Stimulated activated CD4-positive, alpha-beta T cell treated with anti-CD3 and anti-CD28 coated beads, Interleukin-1b, Interleukin-23, amount 100 ng/mL, for 48 hours (primary cell): ENCODE measurements at regions not wholly inside any gene's neighbourhood (a gene's known extent, or its start where the extent isn't known, plus 50 kb on each side); places are given as distances from the start of the nearest gene placed in this dataset.

Experiments used
- DNase-seq: peaks from one replicate; pipeline ENCODE4 v3.0.0-alpha.2; 2020

DNA sequence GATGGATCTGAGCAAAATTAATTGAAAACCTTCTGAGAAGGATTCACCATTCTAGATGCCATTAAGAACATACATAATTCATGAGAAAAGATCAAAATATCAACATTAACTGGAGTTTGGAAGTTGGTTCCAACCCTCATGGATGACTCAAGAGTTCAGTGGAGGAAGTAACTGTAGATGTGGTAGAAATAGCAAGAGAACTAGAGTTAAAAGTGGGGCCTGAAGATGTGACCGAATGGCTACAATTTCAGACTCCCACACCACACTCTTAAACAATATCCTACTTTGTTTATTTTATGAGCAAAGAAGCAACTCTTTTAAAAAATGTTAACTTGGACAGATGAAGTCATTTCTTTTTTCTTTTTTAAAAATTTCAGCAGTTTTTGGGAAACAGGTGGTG, 354.3 kb downstream of the KLF12 start:
- DNase-seq = no peak

- no peak for DNase-seq
Observed at GRCh38 chr13:73778242-73778864, 355.9 kb downstream of the KLF12 start.

DNA sequence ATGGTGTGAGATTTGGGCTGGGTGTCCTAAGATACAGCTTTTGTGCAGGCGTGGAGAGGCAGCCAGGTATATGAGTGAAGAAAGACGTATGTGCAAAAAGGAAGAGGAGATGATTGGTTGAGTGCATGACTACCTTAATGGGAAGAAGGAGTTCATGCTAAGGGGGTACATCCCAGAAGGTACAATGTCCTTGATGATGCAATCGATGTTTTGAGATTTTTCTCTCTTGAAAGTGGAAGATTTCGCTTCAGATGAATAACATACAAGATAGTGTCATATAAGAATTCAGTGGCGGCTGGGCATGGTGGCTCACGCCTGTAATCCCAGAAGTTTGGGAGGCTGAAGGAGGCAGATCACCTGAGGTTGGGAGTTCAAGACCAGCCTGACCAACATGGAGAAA, 357.1 kb downstream of the KLF12 start:
- no peak for DNase-seq

GRCh38 chr13:73776151-73776785, 357.9 kb downstream of the KLF12 start:
- DNase-seq = no peak

GRCh38 chr13:73773168-73773549, 361.0 kb downstream of the KLF12 start:
- no peak for DNase-seq

- no peak for DNase-seq
Observed at GRCh38 chr13:73772449-73773167, 361.6 kb downstream of the KLF12 start.

DNA sequence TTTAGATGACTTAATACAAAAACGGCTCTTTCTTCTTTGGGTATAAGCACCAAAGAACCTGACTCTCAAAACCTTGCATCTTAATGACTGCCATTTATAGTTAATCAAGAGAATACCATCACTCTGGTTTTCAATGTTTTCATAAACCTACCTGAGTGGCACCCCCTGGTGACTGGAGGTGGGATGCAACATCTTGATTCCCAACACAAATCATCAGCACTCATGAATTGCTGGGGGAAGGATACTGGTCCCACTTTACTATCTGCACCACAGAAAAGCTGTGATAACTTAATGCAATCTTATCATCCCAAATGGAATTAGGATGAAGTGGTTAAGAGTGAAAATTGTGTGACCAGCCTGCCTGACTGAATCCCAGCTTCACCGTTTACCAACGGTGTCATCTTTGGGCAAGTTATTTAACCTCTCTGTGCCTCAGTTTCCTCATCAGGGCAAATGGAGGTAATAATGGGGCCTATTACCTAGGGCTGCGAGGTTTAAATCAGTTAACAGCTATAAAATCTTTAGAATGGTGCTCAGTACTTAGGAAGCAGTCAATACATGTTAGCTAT, 366.4 kb downstream of the KLF12 start:
- peak; percentile 15 for DNase-seq

DNA sequence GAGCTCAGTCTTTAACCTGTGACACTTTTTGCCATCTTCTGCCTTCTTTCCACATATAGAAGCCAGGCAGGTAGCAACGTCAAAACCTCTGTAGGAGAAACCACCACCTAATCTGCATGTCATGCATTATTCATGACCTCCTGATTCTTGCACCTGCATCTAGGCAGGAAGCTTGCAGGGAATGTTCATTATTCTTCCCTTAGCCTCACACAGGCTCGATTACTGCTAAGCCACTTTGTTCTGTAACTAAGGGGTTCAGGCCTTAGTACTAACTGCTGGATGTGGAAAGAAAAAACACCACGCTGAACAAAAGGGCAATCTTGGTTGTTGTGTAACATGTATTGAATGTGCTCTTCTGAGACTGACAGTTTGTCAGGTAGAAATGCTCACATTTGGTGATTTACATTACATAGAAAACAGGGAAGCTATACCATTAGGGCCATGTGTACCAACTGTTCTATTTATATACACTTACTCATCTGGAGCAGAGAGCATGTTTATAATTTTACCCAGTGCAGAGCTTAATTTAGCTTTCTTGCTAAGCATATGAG, 366.9 kb downstream of the KLF12 start:
- DNase-seq = no peak

GRCh38 chr13:73765651-73766384, 368.4 kb downstream of the KLF12 start:
- DNase-seq = peak; percentile 74

- no peak for DNase-seq
Observed at GRCh38 chr13:73759434-73759833, 374.8 kb downstream of the KLF12 start.

DNA sequence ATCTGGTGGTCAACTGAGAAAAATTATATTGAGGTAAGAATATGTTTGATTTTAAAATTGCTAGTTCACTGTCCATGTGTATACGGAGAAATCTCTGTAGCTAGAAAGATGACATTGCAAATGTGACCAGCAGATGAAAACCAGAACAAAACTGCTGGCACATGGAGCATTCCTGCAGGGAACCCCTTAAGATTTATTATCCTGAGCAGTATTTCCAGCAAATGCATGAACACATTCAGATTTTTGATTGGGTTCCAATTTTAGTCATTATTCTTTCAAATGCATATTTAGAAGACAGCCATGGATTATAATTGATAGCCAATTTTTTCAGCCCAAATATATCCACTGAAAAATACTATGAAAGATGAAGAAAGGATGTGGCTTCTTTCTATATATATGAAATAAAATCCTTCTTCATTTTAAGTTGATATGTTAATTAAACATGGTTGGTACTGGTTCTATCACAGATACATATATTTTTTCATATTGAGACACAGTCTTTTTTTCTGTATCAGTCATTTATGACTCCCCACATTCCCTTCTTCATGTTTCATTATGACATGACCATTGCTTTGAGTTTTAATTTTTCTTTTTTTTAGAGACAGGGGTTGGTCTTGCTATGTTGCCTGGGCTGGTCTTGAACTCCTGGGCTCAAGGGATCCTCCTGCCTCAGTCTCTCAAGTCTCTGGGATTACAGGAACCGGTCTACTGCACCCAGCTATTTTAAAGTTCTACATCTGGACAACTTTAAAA, 376.5 kb downstream of the KLF12 start:
- DNase-seq = no peak

DNA sequence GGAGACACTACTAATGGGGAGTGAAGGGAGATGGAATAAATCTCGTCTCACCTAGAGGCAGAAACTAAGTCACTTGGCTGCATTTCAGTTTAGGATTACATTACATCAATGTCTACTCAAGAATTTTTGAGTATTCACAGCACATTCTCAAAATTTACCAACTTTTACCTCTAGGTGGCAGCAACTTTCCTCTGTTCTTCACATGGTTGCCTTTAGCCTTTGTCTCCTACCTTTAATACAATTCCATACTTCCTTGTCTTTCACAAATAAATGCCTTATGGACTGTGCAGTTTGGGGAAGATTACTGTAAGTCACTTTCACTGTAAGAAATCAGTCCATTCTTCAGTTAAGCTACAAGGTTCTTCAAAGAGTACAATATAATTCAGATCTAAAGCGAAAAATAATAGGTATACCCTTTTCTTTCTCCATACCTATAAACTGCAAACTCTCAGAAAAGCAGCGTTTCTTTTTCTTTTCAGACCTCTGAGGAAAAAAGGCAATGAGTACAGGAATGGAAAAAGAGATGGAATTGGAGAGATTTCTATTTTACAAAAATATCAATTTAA, 379.4 kb downstream of the KLF12 start:
- no peak for DNase-seq

- no peak for DNase-seq
Observed at GRCh38 chr13:73754241-73754640, 380.0 kb downstream of the KLF12 start.

DNA sequence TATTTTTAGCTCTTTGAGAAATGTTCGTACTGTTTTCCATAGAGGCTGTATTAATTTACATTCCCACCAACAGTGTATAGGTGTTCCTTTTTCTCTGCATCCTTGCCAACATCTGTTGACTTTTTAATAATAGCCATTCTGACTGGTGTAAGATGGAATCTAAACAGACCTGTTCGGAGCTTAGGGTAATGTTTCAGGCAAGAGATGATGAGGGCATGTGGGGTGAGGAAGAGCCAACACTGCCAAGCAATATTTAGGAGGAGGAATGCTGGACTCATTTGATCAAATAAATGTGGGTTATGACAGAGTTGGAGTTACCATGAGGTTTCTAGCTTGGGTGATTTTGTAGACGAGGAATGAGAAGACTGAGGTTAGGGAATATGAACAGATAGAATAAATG, 382.9 kb downstream of the KLF12 start:
- no peak for DNase-seq

DNA sequence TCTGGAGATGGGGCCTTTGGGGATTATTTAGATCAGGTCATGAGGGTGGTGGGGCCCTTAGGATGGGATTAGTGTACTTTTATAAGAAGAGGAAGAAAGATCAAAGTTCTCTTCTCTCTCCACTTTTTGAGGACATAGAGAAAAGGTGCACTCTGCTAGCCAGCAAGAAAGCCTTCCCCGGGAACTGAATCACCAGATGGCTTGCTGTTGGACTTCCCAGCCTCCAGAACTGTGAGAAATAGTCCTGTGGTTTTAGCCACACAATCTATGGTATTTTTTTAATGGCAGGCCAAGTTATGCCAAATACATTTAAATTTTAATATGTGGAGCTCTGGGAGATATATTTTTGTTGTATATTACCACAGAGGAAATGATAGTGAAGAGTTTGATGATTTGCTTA, 385.8 kb downstream of the KLF12 start:
- DNase-seq = no peak

DNA sequence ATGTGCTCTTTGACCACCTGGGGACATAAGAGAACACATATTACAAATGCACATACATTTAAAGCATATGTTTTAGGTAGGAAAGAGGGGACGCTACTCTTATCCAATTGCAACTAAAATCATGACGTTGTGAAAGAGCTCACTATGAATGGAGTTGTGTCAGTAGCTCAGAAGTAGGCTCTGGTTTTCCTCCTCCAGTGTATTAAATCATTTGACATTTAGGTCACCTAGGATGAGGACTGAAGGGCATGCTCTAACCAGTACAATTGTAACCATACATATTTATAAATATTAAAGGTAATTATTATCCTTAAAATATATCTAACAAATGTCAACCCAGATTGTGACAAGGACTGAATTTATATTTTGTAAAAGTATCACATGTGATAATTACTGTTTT, 389.0 kb downstream of the KLF12 start:
- DNase-seq = no peak

DNA sequence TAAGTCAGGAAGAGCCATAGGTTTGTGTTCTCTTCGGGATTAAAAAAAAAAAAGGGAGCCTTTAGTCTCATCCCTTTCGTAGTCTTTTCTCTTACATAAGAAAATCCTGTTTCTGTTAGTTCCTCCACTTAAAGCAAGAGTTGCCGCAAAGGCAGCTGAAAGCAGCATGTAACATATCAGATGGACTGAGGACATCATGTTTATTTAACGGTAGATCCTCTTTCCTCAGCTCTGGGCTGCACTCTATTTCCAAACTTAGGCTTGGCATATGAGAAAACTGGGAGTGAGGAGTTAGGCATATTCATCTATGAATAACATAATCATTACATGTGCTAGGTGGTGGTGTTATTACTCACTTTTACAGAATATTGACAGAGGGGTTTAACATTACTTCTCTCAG, 391.2 kb downstream of the KLF12 start:
- DNase-seq = no peak

DNA sequence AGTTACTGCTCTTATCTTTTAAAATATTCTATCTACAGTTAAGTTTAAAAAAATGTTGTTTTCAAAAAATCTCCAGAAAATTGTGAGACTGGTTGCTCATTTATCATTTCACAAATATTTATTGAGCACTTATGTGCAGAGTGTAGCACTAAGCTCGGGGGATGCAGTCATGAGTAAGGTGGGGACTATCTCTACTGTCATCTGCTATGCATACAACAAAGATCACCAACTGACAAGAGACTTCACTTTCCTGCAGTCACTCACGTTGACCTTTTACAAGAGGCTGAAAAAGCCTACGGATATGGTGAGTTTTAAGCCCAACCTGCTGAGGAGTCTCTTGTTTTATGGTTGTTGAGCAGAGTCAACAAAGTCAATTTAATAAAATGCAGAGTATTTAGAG, 392.5 kb downstream of the KLF12 start:
- DNase-seq = no peak

DNA sequence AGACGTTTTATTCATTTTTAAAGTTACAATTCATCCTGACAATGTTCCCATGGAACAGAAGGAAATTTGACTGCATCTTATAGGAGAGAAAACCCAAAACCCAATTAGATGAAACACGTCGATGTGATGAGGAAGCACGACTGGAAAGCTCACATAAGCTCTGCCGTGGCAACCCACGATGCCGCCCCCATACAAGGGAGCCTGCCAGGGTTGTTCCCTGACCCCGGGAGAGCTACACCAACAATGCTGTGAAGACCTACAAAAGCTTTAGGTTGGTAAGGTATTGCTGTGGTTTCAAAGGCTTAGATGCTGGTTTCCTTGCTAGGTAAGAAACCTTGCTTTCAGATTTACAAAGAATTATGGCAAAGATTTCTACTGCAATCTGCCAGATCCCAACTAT, 393.1 kb downstream of the KLF12 start:
- DNase-seq = no peak

GRCh38 chr13:73740666-73741065, 393.5 kb downstream of the KLF12 start:
- DNase-seq = no peak

- DNase-seq = no peak
Observed at GRCh38 chr13:73739394-73739793, 394.8 kb downstream of the KLF12 start.

GRCh38 chr13:73738626-73739025, 395.6 kb downstream of the KLF12 start:
- no peak for DNase-seq
